PC-3 (cell line): ENCODE measurements at regions not wholly inside any gene's neighbourhood (a gene's known extent, or its start where the extent isn't known, plus 50 kb on each side); places are given as distances from the start of the nearest gene placed in this dataset.

Source experiments
- CTCF ChIP-seq: fragments of 300-600 bp; sonication (generic); conservative IDR thresholded peaks from 2 replicates; pipeline ENCODE4 v1.5.1; 2017; ENCODE audit warnings: antibody characterized with exemption, low read depth, mild to moderate bottlenecking, low read length
- EZH2 ChIP-seq: fragments of 300-600 bp; sonication (generic); IDR thresholded peaks from one replicate; pipeline ENCODE4 v1.6.1; 2017; ENCODE audit warnings: antibody characterized with exemption, mild to moderate bottlenecking, low read length; ENCODE audit not compliant: unreplicated experiment

- TF ChIP-seq CTCF = no peak
- TF ChIP-seq EZH2 = no peak
Measured at GRCh38 chr11:109695696-109696095, 273.7 kb downstream of the C11orf87 start.
